PC-9 (cell line): ENCODE measurements at regions not wholly inside any gene's neighbourhood (a gene's known extent, or its start where the extent isn't known, plus 50 kb on each side); places are given as distances from the start of the nearest gene placed in this dataset.

Experiments
- CTCF ChIP-seq: fragments of 200-600 bp; sonication (generic); conservative IDR thresholded peaks from 2 replicates; pipeline ENCODE4 v1.6.1; 2017; ENCODE audit warnings: mixed run types, antibody characterized with exemption, mild to moderate bottlenecking, moderate library complexity
- EZH2 ChIP-seq: fragments of 200-600 bp; sonication (generic); IDR thresholded peaks from 2 replicates; pipeline ENCODE4 v1.8.0; 2017; ENCODE audit warnings: antibody characterized with exemption, low read depth

- TF ChIP-seq CTCF (no peak), EZH2 (no peak)
These were observed 156.4 kb upstream of the WDR1 start for GRCh38 chr4:10273030-10273429.
